KMS-11 (cell line): ENCODE measurements at regions not wholly inside any gene's neighbourhood (a gene's known extent, or its start where the extent isn't known, plus 50 kb on each side); places are given as distances from the start of the nearest gene placed in this dataset.

Experiments
- H2AFZ ChIP-seq: fragments of 200-600 bp; sonication (generic); 2 replicates; pipeline ENCODE4 v1.6.1; 2016; ENCODE audit warnings: antibody characterized with exemption, mixed run types, low read depth
- H3K27ac ChIP-seq: fragments of 200-600 bp; sonication (generic); 2 replicates; pipeline ENCODE4 v1.6.1; 2016; ENCODE audit warnings: mild to moderate bottlenecking, mixed run types
- H3K27me3 ChIP-seq: fragments of 200-600 bp; sonication (generic); 2 replicates; pipeline ENCODE4 v1.6.1; 2017; ENCODE audit warnings: mild to moderate bottlenecking, low read depth, mixed run types, moderate library complexity; ENCODE audit not compliant: insufficient read depth
- H3K36me3 ChIP-seq: fragments of 200-600 bp; sonication (generic); 2 replicates; pipeline ENCODE4 v1.6.1; 2017; ENCODE audit warnings: mild to moderate bottlenecking, mixed run types; ENCODE audit not compliant: insufficient read depth
- H3K4me1 ChIP-seq: fragments of 200-600 bp; sonication (generic); 2 replicates; pipeline ENCODE4 v1.6.1; 2016; ENCODE audit warnings: mild to moderate bottlenecking, low read depth, mixed run types; ENCODE audit not compliant: poor library complexity, severe bottlenecking
- H3K4me2 ChIP-seq: fragments of 200-600 bp; sonication (generic); 2 replicates; pipeline ENCODE4 v1.7.0; 2016; ENCODE audit warnings: mild to moderate bottlenecking, mixed run types
- H3K4me3 ChIP-seq: fragments of 200-600 bp; sonication (generic); IDR thresholded peaks from 2 replicates; pipeline ENCODE4 v1.6.1; 2017; ENCODE audit warnings: low read depth, low read length, mixed read lengths; ENCODE audit not compliant: insufficient read depth
- H3K79me2 ChIP-seq: fragments of 200-600 bp; sonication (generic); 2 replicates; pipeline ENCODE4 v1.6.1; 2016; ENCODE audit warnings: low read depth, mixed run types; ENCODE audit not compliant: insufficient read depth
- H3K9ac ChIP-seq: fragments of 200-600 bp; sonication (generic); 2 replicates; pipeline ENCODE4 v1.6.1; 2016; ENCODE audit warnings: mild to moderate bottlenecking, mixed run types
- H4K20me1 ChIP-seq: fragments of 200-600 bp; sonication (generic); 2 replicates; pipeline ENCODE4 v1.6.1; 2016; ENCODE audit warnings: mild to moderate bottlenecking, mixed run types; ENCODE audit not compliant: insufficient read depth
- TF ChIP-seq, protein P1 (sequence below): fragments of 200-600 bp; sonication (generic); conservative IDR thresholded peaks from 2 replicates; pipeline ENCODE4 v1.6.1; 2017; ENCODE audit warnings: low read depth, mild to moderate bottlenecking, antibody characterized with exemption, low read length, moderate library complexity, mixed read lengths

DNA sequence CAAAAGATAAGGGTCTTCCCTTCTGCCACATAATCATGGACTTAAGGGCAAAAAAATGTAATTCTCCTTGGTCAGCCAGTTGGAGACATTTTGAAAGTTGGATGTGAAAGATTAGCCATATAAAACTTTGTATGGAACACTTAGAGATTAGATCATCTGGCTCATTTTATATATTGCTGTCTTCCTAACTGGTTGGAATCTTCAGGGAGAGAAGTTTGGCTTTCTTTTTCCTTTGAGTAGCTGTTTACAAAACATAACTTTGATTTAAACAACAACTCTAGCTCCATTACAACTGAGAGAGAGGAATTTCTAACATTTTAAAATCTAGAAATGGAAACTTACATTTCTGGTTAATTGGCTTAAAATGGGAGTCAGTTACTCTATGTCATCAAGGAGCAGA is 132.7 kb downstream of the RDH14 start:
- TF ChIP-seq, protein P1, sequence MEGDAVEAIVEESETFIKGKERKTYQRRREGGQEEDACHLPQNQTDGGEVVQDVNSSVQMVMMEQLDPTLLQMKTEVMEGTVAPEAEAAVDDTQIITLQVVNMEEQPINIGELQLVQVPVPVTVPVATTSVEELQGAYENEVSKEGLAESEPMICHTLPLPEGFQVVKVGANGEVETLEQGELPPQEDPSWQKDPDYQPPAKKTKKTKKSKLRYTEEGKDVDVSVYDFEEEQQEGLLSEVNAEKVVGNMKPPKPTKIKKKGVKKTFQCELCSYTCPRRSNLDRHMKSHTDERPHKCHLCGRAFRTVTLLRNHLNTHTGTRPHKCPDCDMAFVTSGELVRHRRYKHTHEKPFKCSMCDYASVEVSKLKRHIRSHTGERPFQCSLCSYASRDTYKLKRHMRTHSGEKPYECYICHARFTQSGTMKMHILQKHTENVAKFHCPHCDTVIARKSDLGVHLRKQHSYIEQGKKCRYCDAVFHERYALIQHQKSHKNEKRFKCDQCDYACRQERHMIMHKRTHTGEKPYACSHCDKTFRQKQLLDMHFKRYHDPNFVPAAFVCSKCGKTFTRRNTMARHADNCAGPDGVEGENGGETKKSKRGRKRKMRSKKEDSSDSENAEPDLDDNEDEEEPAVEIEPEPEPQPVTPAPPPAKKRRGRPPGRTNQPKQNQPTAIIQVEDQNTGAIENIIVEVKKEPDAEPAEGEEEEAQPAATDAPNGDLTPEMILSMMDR = no peak
- no peaks in the 10 kb centered on the region for H4K20me1 ChIP-seq

DNA sequence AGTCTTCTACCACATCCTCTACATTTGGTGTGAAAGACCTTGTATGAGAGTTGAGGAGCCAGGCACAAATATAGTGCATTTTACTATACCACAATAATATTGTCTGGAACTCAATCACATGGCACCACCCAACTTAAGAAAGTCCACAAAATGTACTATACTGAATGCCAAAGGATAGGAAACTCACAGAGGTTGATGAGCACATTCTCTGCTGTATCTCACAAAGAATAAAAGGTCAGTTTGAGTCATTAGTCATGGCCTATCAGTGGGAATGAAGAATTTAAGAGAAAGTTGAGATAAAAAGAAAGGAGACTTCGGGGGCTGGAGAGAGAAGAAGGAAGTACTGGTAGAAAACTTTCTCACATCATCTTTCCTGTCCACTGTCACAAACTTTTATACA is 134.3 kb downstream of the RDH14 start:
- no peaks in the 10 kb centered on the region for H3K79me2 ChIP-seq
- no peaks in the 10 kb centered on the region for H4K20me1 ChIP-seq
- TF ChIP-seq, protein P1 = no peak
- H3K4me3 ChIP-seq = no peak overlapping the region
- no peaks in the 10 kb centered on the region for H3K36me3 ChIP-seq
- no peaks in the 10 kb centered on the region for H3K27me3 ChIP-seq
- no peak overlapping the region for H3K27ac ChIP-seq
- no peak overlapping the region for H3K4me2 ChIP-seq
- no peak overlapping the region for H2AFZ ChIP-seq
- H3K9ac ChIP-seq = no peak overlapping the region
- no peaks in the 10 kb centered on the region for H3K4me1 ChIP-seq

More for the DNA sequence above, 132.7 kb downstream of the RDH14 start:
- no peaks in the 10 kb centered on the region for H3K79me2 ChIP-seq
- no peak overlapping the region for H3K4me2 ChIP-seq
- H2AFZ ChIP-seq = no peak overlapping the region
- H3K36me3 ChIP-seq = no peaks in the 10 kb centered on the region
- no peak overlapping the region for H3K27ac ChIP-seq
- no peaks in the 10 kb centered on the region for H3K4me1 ChIP-seq
- H3K27me3 ChIP-seq = no peaks in the 10 kb centered on the region
- no peak overlapping the region for H3K4me3 ChIP-seq
- H3K9ac ChIP-seq = no peak overlapping the region

DNA sequence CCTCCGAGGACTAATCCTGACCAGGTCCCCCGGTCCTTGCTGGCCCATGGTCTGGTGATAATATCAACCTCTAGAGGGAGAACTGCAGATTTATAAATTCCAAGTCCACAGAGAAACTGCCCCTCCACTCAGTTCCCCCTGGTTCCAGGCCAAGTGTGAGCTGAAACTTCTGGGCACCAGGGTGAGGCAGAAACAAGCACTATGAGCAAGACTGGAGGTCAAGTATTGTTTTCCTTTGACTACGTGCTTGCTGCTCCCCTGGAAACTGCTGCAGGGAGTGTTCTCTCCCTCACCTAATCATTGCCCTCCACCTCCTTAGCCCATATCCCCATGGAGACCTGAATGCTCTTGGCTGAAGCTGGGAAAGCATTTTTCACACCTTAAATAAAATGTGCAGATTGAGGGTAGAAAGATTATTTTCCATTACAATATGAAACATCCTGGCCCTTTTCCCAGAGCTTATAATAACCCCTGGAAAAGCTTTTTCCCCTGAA is 135.2 kb downstream of the RDH14 start:
- no peaks in the 10 kb centered on the region for H4K20me1 ChIP-seq
- H3K79me2 ChIP-seq = no peaks in the 10 kb centered on the region
- H3K4me2 ChIP-seq = no peak overlapping the region
- no peak overlapping the region for H3K27ac ChIP-seq
- no peak overlapping the region for H3K4me3 ChIP-seq
- no peak overlapping the region for H2AFZ ChIP-seq
- H3K4me1 ChIP-seq = no peaks in the 10 kb centered on the region
- no peak overlapping the region for H3K9ac ChIP-seq
- H3K27me3 ChIP-seq = no peaks in the 10 kb centered on the region
- no peaks in the 10 kb centered on the region for H3K36me3 ChIP-seq
- TF ChIP-seq, protein P1 = no peak

DNA sequence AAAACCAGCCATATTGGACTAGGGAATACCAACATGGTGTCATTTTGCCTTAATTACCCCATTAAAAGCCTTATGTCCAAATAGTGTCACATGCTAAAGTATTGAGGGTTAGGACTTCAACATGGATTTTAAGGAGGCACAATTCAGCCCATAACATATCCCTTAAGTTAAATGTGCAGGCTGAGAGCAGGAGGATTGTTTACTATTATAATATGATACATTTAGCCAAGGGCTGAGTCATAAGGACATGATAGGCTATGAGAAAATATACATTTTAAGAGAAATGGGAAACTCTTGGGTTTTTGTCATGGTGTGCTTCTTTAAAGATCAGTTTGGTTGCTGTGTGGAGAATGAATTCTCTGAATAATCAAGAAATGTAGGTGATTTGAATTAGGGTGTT is 136.8 kb downstream of the RDH14 start:
- TF ChIP-seq, protein P1 = no peak
- Histone ChIP-seq H3K4me2 (no peak overlapping the region), H3K27me3 (no peaks in the 10 kb centered on the region), H3K27ac (no peak overlapping the region), H3K4me3 (no peak overlapping the region), H3K4me1 (no peaks in the 10 kb centered on the region), H3K36me3 (no peaks in the 10 kb centered on the region), H2AFZ (no peak overlapping the region), H3K79me2 (no peaks in the 10 kb centered on the region), H3K9ac (no peak overlapping the region), H4K20me1 (no peaks in the 10 kb centered on the region)
